GM18502 (cell line): ENCODE measurements at regions not wholly inside any gene's neighbourhood (a gene's known extent, or its start where the extent isn't known, plus 50 kb on each side); places are given as distances from the start of the nearest gene placed in this dataset.

Experiments used
- ATAC-seq: cut with Tn5 transposase; IDR thresholded peaks from one replicate; pipeline ENCODE4 v1.9.1; 2021; ENCODE audit warnings: mild to moderate bottlenecking; ENCODE audit not compliant: unreplicated experiment, poor library complexity

- ATAC-seq = no peak
Observed at GRCh38 chr4:129623233-129623875, 527.4 kb downstream of the C4orf33 start.

GRCh38 chr4:129641179-129641578 is 545.2 kb downstream of the C4orf33 start:
- peak; percentile 87 for ATAC-seq

- ATAC-seq = no peak
Observed at GRCh38 chr4:129645461-129645860, 549.5 kb downstream of the C4orf33 start.

DNA sequence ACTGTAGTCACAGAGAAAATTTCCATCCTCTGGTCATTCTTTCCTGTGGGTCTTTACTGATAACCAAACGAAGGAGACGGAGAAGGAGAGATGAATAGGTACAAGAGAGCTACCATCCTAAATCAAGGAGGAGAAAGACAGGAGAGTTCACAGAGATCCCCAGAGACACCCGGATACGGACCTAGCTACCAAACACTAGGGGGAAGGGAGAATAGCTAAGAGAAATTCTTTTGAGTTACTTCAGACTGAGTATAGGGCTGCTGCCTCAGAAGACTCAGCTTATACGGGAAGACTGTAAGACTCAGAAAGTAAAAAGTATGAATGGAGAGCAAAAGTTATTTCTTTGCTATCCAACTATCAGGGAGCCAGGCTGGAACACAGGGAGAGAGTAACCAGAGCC is 572.1 kb downstream of the C4orf33 start:
- no peak for ATAC-seq

DNA sequence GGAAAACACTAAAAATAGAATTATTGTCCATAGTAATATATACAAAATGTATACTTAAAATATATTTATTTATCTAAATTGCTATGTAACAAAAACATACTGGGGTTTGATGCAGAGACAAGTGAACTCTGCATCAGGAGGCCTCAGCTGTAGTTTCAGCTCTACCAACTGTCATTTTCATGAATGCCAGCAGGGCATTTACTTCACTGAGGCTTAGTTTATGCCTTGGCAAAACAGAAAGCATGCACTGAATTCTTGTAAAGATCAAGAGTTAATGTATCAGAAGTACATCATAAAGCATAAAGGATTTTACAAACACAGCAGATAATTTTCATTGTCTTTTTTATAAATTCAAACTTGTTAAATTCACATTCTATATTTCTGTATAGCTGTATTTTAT is 577.0 kb downstream of the C4orf33 start:
- ATAC-seq = no peak

DNA sequence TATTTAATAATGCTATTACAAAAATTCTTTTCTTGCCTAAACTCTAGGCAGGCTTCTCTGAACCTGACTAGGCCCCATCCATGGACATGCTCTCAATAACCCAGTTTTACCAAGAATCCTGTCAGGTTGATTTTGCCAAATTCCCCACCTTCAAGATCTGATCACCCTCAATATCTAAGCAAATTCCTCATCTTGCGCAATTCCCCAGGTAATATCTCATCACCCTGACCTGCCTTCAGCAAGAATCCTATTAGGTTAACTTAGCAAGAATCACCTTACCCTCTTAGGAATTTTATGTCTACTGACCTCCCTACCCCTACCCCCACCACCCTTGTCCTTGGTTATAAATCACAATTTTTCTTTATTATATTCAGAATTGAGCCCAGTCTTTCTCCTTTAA is 579.1 kb downstream of the C4orf33 start:
- ATAC-seq = no peak

- ATAC-seq = no peak
Observed at GRCh38 chr4:129676934-129677333, 581.0 kb downstream of the C4orf33 start.

GRCh38 chr4:129682586-129682985 is 586.6 kb downstream of the C4orf33 start:
- ATAC-seq = no peak

DNA sequence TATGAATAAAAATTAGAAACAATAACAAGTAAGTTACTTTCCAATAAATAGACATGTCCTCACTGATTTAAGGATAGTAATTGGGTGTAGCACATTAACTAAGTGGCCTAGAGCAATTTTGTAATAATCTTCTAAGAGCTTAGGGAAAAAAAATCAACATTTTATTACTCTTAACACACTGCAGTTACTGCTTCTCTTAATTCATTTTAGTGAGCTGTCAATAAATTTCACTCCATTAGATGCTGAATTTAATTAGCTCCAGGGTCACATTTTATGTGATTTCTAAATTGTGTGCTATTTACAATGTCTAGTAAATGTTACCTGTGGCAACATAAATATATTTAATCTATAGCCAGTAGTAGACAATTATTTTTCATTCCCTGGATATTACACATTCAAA is 612.0 kb downstream of the C4orf33 start:
- no peak for ATAC-seq

DNA sequence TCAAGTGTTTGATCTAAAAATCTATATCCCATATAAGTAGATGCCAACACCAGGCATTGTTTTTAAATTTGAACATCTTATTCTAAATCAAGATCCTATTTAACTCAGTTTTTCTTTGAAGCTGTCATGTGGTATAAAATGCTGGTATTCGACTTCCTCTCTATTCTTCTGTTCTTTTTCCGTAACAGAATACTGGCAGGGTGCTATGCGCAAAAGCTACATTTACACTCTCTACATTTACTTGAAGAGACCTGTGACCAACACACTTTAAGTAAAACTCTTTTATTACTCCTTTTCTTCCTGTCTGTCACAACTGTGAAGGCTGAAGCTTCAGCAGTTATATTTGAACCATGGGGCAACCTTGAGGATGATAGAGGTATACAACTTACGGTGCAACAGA is 612.8 kb downstream of the C4orf33 start:
- ATAC-seq = no peak

DNA sequence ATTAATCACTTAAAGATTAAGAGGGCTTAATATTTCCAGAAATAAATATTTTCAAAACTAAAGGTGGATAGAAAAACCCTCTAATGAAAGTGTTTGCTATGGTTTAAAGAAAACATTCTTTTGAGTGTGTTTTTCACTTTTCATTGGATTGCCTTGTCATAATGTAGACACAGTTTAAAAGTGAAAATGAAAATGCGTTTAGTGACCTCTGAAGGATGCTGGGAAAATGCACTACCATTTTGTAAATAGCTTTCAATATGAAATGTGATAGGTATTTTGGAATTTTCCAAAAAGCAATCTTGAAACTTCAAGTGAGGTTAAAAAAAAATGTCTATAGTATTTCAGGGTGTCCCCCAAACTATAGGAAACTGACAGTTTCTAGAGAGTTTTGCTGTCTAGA is 642.2 kb downstream of the C4orf33 start:
- ATAC-seq = peak; percentile 44

GRCh38 chr4:129747756-129748155 is 651.8 kb downstream of the C4orf33 start:
- no peak for ATAC-seq

DNA sequence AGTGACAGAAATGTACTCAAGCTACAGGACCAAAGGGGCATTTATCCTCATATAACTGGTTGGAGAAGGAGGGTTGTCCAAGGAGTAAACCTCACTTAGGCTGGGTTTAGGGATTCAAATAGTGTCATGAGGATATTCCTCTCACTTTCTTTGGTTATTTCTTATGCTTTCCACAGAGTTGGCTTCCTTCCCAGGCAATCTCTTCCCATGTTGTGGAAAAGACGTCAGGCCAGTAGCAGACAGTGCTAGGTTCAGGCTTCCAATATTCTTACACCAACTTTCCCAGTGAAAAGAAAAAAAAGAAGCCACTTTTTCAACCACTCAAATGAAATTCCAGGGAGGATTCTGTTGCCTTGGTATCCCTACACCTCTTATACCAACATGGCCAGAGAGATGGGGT is 653.0 kb downstream of the C4orf33 start:
- ATAC-seq = no peak

DNA sequence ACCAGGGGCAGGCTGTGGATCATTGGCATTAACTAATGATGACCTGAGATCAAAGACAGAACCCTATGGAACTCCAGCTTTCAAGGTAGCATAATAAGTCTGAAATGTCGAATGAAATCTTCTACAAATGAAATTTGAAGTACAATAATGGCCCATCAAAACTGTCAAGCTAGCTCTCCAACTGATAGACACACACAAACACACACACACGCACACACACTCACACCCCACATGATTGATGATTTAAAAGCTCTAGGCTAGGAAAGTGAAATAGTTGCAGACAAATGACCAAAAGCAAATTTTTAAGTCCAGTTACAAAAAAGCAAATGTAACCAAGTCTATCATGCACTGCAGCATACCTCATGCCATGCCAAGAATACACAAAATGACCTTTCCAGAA is 655.7 kb downstream of the C4orf33 start:
- ATAC-seq = no peak

GRCh38 chr4:129783596-129783995 is 687.6 kb downstream of the C4orf33 start:
- ATAC-seq = no peak

- ATAC-seq = no peak
Observed at GRCh38 chr4:129788486-129788885, 692.5 kb downstream of the C4orf33 start.

GRCh38 chr4:129804461-129804981 is 708.6 kb downstream of the C4orf33 start:
- no peak for ATAC-seq

DNA sequence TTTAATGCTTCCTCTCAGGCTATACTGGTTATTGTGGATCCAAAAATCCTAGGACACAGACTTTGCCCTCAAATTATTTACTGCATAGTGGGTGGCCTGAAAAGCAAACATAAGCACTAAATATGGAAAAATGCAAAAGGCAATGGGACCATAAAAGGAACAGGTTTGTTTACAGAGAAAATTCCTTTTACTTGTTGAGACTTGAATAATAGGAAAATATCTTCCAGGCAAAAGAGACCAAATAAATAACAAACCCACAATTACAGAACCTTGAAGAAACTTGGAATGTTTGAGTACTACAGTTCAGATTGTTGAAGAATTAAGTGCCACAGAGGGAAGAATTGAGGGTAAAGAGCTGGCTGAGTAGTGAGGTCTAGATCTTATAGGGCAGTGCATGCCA is 711.0 kb downstream of the C4orf33 start:
- no peak for ATAC-seq

- ATAC-seq = no peak
Observed at GRCh38 chr4:129808242-129808641, 712.3 kb downstream of the C4orf33 start.

DNA sequence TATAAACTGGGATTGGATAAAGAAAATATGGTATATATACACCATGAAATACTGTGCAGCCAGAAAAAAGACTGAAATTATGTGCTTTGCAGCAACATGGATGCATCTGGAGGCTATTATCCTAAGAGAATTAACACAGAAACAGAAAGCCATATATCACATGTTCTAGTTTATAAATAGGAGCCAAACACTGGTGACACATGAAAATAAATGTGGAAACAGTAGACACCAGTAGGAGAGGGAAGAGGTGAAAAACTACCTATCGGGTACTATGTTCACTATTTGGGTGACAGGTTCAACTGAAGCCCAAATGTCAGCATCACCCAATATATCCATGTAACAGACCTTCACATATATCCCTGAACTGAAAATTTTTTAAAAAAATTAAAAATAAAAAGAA is 725.1 kb downstream of the C4orf33 start:
- ATAC-seq = no peak

DNA sequence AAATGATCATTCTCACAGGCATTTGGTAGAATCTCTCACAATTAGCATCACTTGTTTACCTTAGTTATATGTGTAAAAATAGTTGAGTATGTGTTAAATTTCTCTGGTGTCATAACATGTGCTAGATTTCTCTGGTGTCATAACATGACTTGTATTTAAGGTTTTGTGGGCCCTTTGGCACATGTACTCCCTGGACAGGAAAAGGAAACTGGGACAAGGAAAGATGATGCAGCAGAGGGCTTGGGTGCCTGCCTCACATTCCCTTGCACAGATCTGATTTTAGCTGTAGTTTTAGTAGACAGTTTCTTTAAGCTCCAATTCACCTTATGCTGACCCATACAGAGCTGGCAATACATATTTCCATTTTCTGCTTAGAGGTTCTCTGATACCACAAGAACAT is 726.0 kb downstream of the C4orf33 start:
- no peak for ATAC-seq

DNA sequence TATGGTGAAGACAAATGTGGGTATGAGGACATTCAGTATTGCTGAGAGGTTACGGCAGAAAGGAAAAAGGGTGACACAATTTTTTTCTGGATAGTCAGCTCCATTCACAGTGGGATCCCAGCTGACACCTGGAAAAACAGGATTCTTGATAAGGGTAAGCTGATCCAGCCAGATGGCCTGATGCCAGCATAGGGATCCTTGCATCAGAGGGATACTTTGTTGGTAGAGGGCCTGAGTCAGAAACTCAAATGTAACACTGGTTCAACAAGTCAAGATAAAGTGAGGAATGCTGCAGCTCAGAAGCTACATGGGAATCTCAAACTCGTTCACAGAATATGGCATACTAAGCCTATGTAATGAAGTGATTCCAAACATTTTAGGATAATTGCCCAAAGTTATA is 726.7 kb downstream of the C4orf33 start:
- no peak for ATAC-seq

DNA sequence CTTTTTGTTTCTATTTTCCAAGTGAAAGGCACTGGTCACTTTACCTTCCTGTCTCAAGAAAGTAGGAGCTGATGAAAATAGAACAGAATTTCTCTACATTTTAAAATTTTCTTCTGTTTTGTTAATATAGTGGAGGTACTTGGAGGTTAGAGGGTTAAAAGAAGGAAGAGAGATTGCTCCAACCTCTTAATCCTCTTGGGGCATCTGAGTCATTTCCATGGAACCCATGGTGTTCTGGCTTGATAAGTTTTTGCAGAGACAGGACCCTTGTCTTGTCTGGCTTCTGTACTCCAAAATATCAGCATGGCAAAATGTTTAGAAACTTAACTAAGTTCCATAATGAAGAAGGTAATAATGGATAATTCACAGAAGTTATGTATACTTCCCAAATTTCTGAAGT is 727.2 kb downstream of the C4orf33 start:
- ATAC-seq = no peak
